ENCODE measurements at regions not wholly inside any gene's neighbourhood (a gene's known extent, or its start where the extent isn't known, plus 50 kb on each side); places are given as distances from the start of the nearest gene placed in this dataset.

DNA sequence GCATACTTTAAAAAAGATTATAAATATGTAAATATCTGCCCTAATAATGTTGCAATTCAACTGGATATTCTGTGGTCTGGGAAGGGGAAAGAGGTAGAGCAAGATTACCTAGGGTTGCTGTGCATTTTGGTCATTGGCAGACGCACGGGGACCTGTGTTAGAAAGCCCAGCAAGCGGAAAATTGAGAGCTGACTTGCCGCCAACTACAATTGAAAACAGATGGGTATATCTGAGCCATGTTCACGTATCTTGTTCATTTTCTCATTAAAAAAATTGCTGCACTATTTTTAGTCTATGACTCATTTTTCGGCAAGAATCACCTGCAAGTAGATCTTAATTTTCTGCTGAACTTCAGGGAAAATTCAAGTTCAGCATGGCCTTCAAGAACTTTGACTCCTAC is 308.5 kb upstream of the TMTC4 start (continued):
- TF ChIP-seq, protein P1, sequence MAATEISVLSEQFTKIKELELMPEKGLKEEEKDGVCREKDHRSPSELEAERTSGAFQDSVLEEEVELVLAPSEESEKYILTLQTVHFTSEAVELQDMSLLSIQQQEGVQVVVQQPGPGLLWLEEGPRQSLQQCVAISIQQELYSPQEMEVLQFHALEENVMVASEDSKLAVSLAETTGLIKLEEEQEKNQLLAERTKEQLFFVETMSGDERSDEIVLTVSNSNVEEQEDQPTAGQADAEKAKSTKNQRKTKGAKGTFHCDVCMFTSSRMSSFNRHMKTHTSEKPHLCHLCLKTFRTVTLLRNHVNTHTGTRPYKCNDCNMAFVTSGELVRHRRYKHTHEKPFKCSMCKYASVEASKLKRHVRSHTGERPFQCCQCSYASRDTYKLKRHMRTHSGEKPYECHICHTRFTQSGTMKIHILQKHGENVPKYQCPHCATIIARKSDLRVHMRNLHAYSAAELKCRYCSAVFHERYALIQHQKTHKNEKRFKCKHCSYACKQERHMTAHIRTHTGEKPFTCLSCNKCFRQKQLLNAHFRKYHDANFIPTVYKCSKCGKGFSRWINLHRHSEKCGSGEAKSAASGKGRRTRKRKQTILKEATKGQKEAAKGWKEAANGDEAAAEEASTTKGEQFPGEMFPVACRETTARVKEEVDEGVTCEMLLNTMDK (IDR thresholded peaks at IDR 0.05; ENCODE audit: borderline replicate concordance, insufficient read depth, low read depth, low read length, poor library complexity, severe bottlenecking) = no peak
- TF ChIP-seq KHSRP (IDR thresholded peaks at IDR 0.05) = no peak

DNA sequence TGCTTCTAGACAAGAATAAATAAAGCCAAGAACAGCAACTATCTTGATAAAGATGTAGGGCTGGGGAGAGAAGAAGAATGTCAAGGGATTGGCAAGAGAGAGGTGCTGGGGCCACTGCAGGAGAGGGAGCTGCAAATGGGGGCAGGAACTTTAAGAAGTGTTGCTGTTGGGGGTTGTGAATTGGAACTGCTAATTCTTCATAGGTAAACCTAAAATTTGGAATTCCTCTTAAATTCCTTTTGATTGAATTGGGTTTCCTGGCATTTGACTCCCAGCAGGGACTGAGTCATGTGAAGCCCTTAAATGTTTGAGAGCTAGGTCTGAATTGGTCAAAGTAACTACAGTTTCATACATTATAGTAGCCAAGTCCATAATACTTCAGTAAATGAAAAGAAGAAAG is 305.6 kb upstream of the TMTC4 start:
- ATAC-seq (no peak), FAIRE-seq (no peak), DNase-seq (ENCODE audit: extremely low read depth in 1 of 4, low spot score in 3 of 4) (no peak)
- intact Hi-C loops (cut with micrococcal nuclease) (no loop called here), in situ Hi-C loops (cut with MboI) (no loop called here)
- Histone ChIP-seq H3K9ac (ENCODE audit: insufficient read depth in 1 of 2, low read depth in 2 of 2, low read length in 2 of 2) (no peak overlapping the region), H3K27me3 (ENCODE audit: control insufficient read depth in 2 of 2, insufficient read depth in 2 of 2, low read length in 2 of 2) (no peaks in the 10 kb centered on the region), H3K27ac (ENCODE audit: extremely low read depth, low read depth, low read length) (no peak overlapping the region), H3K9me3 (replicated peaks; ENCODE audit: control insufficient read depth, insufficient read depth, low read depth, low read length) (no peaks in the 10 kb centered on the region), H3K9me1 (ENCODE audit: control insufficient read depth, insufficient read depth, low read length) (no peaks in the 10 kb centered on the region), H2AFZ (ENCODE audit: low read depth, low read length) (no peak overlapping the region), H3K79me2 (ENCODE audit: control insufficient read depth, insufficient read depth, low read length) (no peaks in the 10 kb centered on the region), H3K4me3 (no peak overlapping the region), H3K36me3 (ENCODE audit: control insufficient read depth, insufficient read depth, low read length) (no peaks in the 10 kb centered on the region), H3K4me1 (replicated peaks in 1 of 2; ENCODE audit: control insufficient read depth in 2 of 2, insufficient read depth in 2 of 2, low read length in 2 of 2) (no peaks in the 10 kb centered on the region), H4K20me1 (replicated peaks; ENCODE audit: control insufficient read depth, insufficient read depth, low read length) (no peaks in the 10 kb centered on the region), H3K4me2 (ENCODE audit: insufficient read depth, low read length) (no peak overlapping the region)
- ChIA-PET CTCF (ENCODE audit: low intra/inter-chr PET ratio) (no interaction called here), POLR2A (no interaction called here)
- TF ChIP-seq RFX5 (IDR thresholded peaks at IDR 0.05; ENCODE audit: low read depth, low read length) = no peak
- no peak for TF ChIP-seq FOXJ3 (CRISPR knock-in tag; IDR thresholded peaks at IDR 0.05)
- TF ChIP-seq, protein P2, sequence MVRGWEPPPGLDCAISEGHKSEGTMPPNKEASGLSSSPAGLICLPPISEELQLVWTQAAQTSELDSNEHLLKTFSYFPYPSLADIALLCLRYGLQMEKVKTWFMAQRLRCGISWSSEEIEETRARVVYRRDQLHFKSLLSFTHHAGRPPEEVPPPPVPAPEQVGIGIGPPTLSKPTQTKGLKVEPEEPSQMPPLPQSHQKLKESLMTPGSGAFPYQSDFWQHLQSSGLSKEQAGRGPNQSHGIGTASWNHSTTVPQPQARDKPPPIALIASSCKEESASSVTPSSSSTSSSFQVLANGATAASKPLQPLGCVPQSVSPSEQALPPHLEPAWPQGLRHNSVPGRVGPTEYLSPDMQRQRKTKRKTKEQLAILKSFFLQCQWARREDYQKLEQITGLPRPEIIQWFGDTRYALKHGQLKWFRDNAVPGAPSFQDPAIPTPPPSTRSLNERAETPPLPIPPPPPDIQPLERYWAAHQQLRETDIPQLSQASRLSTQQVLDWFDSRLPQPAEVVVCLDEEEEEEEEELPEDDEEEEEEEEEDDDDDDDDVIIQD (CRISPR knock-in tag; IDR thresholded peaks at IDR 0.05) = no peak
- no peak for TF ChIP-seq ASH1L (IDR thresholded peaks at IDR 0.05; ENCODE audit: borderline replicate concordance, low read depth, partially characterized antibody)
- no peak for TF ChIP-seq CTBP1 (IDR thresholded peaks at IDR 0.05; ENCODE audit: borderline replicate concordance)
- TF ChIP-seq NR2C1 (IDR thresholded peaks at IDR 0.05) = no peak
- no peak for TF ChIP-seq NR2C1 (tag; IDR thresholded peaks at IDR 0.05)
- no peak for TF ChIP-seq KLF10 (CRISPR knock-in tag; IDR thresholded peaks at IDR 0.05)
- TF ChIP-seq HEY1 (CRISPR knock-in tag; IDR thresholded peaks at IDR 0.05; ENCODE audit: borderline replicate concordance) = no peak
- TF ChIP-seq GABPB1 (CRISPR knock-in tag; IDR thresholded peaks at IDR 0.05) = no peak
- no peak for TF ChIP-seq DMBX1 (CRISPR knock-in tag; IDR thresholded peaks at IDR 0.05; ENCODE audit: borderline replicate concordance)
- TF ChIP-seq, protein P3, sequence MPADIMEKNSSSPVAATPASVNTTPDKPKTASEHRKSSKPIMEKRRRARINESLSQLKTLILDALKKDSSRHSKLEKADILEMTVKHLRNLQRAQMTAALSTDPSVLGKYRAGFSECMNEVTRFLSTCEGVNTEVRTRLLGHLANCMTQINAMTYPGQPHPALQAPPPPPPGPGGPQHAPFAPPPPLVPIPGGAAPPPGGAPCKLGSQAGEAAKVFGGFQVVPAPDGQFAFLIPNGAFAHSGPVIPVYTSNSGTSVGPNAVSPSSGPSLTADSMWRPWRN (IDR thresholded peaks at IDR 0.05; ENCODE audit: low read depth) = no peak
- no peak for TF ChIP-seq KAT8 (IDR thresholded peaks at IDR 0.05; ENCODE audit: low read depth)
- BruUV-seq (replicated peaks) = no TSS peak
